ENCODE measurements at regions not wholly inside any gene's neighbourhood (a gene's known extent, or its start where the extent isn't known, plus 50 kb on each side); places are given as distances from the start of the nearest gene placed in this dataset.

DNA sequence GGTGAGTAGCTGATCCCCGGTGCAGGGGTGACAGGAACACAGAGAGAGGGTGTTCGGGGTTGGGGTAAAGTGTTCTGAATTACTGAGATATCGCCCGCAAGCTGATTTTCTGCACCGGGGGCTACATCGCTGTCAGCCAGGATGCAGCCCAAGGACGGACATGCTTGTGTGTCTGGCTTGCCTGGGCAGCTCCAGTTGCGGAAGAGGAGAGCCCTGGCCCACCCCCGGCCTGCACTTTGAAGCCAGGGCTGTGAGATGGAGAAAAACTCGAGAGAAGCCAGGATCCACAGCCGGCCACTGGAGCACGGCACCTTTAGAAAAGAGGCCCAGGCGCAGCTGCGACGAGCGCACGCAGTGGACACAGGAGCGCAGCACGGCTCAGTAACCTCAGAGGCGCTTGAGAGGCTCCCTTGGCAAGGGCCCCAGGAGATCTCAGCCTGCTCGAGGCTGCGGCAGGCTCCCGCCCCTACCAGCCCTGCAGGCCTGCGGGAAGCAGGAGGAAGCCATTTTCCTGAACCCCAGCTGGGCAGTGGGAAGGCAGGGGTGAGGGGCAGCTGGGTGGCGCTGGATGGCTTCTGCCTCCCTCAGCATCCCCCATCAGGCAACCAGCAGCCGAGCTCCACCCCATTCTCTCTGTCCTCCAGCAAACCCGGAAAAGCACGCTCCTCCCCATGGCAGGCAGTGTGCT, 59.2 kb downstream of the C9orf50 start:
- ChIA-PET CTCF (no interaction called here), POLR2A (ENCODE audit: low non-redundant PET) (no interaction called here)
- H3K9me3 ChIP-seq (ENCODE audit: low read depth, low read length, poor library complexity, severe bottlenecking) = no peaks in the 10 kb centered on the region
- no peaks in the 10 kb centered on the region for H3K27me3 ChIP-seq (replicated peaks; ENCODE audit: insufficient read depth, low read depth, low read length, poor library complexity)
- H3K4me3 ChIP-seq (ENCODE audit: low read depth, low read length, poor library complexity, severe bottlenecking) = no peak overlapping the region
- no TSS peak for BruUV-seq (replicated peaks)
- TF ChIP-seq CTCF (conservative IDR thresholded peaks at IDR 0.05; ENCODE audit: low read depth, low read length) = no peak
- no peak for TF ChIP-seq EZH2 (IDR thresholded peaks at IDR 0.05; ENCODE audit: borderline replicate concordance, low read depth, low read length, poor library complexity, severe bottlenecking)
- DNase-seq (ENCODE audit: low spot score) = no peak
- peaks cover 17% of the 10 kb centered on the region for H3K4me1 ChIP-seq (ENCODE audit: insufficient read depth, low read length, poor library complexity, severe bottlenecking)
- H3K27ac ChIP-seq (ENCODE audit: low read depth, low read length, poor library complexity, severe bottlenecking) = no peak overlapping the region
- intact Hi-C loops (cut with micrococcal nuclease; ENCODE audit: unreplicated experiment) = no loop called here
- H3K36me3 ChIP-seq (ENCODE audit: insufficient read depth, low read length, poor library complexity, severe bottlenecking) = no peaks in the 10 kb centered on the region

GRCh38 chr9:129560881-129561306, 60.0 kb downstream of the C9orf50 start:
- no peaks in the 10 kb centered on the region for H3K9me3 ChIP-seq (ENCODE audit: low read depth, low read length, poor library complexity, severe bottlenecking)
- CTCF ChIA-PET = no interaction called here
- H3K27ac ChIP-seq (ENCODE audit: low read depth, low read length, poor library complexity, severe bottlenecking) = no peak overlapping the region
- no peaks in the 10 kb centered on the region for H3K36me3 ChIP-seq (ENCODE audit: insufficient read depth, low read length, poor library complexity, severe bottlenecking)
- no peak for DNase-seq (ENCODE audit: low spot score)
- no peak overlapping the region for H3K4me3 ChIP-seq (ENCODE audit: low read depth, low read length, poor library complexity, severe bottlenecking)
- POLR2A ChIA-PET (ENCODE audit: low non-redundant PET) = no interaction called here
- intact Hi-C loops (cut with micrococcal nuclease; ENCODE audit: unreplicated experiment) = no loop called here
- no peaks in the 10 kb centered on the region for H3K27me3 ChIP-seq (replicated peaks; ENCODE audit: insufficient read depth, low read depth, low read length, poor library complexity)
- no peak for TF ChIP-seq EZH2 (IDR thresholded peaks at IDR 0.05; ENCODE audit: borderline replicate concordance, low read depth, low read length, poor library complexity, severe bottlenecking)
- TF ChIP-seq CTCF (conservative IDR thresholded peaks at IDR 0.05; ENCODE audit: low read depth, low read length) = no peak
- peaks cover 17% of the 10 kb centered on the region for H3K4me1 ChIP-seq (ENCODE audit: insufficient read depth, low read length, poor library complexity, severe bottlenecking)
- BruUV-seq (replicated peaks) = no TSS peak

GRCh38 chr9:129559506-129559881, 61.4 kb downstream of the C9orf50 start:
- ChIA-PET POLR2A (ENCODE audit: low non-redundant PET) (interaction anchor here (0.6 kb wide), 1 partner anchor 26 kb away, joined by 15 read pairs; no protein-coding TSS in a partner anchor), CTCF (no interaction called here)
- Histone ChIP-seq H3K4me3 (ENCODE audit: low read depth, low read length, poor library complexity, severe bottlenecking) (no peak overlapping the region), H3K27ac (ENCODE audit: low read depth, low read length, poor library complexity, severe bottlenecking) (no peak overlapping the region), H3K4me1 (ENCODE audit: insufficient read depth, low read length, poor library complexity, severe bottlenecking) (peaks cover 17% of the 10 kb centered on the region), H3K36me3 (ENCODE audit: insufficient read depth, low read length, poor library complexity, severe bottlenecking) (no peaks in the 10 kb centered on the region), H3K9me3 (ENCODE audit: low read depth, low read length, poor library complexity, severe bottlenecking) (no peaks in the 10 kb centered on the region), H3K27me3 (replicated peaks; ENCODE audit: insufficient read depth, low read depth, low read length, poor library complexity) (no peaks in the 10 kb centered on the region)
- TF ChIP-seq EZH2 (IDR thresholded peaks at IDR 0.05; ENCODE audit: borderline replicate concordance, low read depth, low read length, poor library complexity, severe bottlenecking) (no peak), CTCF (conservative IDR thresholded peaks at IDR 0.05; ENCODE audit: low read depth, low read length) (no peak)
- no TSS peak for BruUV-seq (replicated peaks)
- intact Hi-C loops (cut with micrococcal nuclease; ENCODE audit: unreplicated experiment) = no loop called here
- DNase-seq (ENCODE audit: low spot score) = no peak
